Transverse colon (tissue), 4 donors: ENCODE measurements at regions not wholly inside any gene's neighbourhood (a gene's known extent, or its start where the extent isn't known, plus 50 kb on each side); places are given as distances from the start of the nearest gene placed in this dataset.

ENCODE experiments used
- DNase-seq: peaks from one replicate; pipeline ENCODE4 v3.0.0-alpha.2; 2019
- H3K27ac ChIP-seq, 4 donors: fragments of 200-600 bp; sonication (generic); 2 replicates each; pipeline ENCODE4 v1.5.1; 2016 to 2018; ENCODE audit warnings: inconsistent platforms in 4 of 4
- H3K27me3 ChIP-seq: fragments of 200-600 bp; sonication (generic); 2 replicates; pipeline ENCODE4 v1.5.1; 2017; ENCODE audit warnings: inconsistent platforms
- H3K36me3 ChIP-seq, 4 donors: fragments of 200-600 bp; sonication (generic); 2 replicates each; pipeline ENCODE4 v1.5.1; 2017 to 2019; ENCODE audit warnings: inconsistent platforms in 4 of 4
- H3K4me1 ChIP-seq, 4 donors: fragments of 200-600 bp; sonication (generic); 2 replicates each; pipeline ENCODE4 v1.5.1; 2017 to 2020; ENCODE audit warnings: inconsistent platforms in 4 of 4
- H3K4me3 ChIP-seq, 4 donors: fragments of 200-600 bp; sonication (generic); 1 replicate in 1 of 4; 2 replicates in 3 of 4; pipeline versions ENCODE4 v1.5.1 to v1.6.1; 2017 to 2019; ENCODE audit warnings: inconsistent platforms in 4 of 4
- H3K9me3 ChIP-seq, 2 donors: fragments of 200-600 bp; sonication (generic); 2 replicates each; pipeline ENCODE4 v1.5.1; 2017 to 2019; ENCODE audit warnings: inconsistent platforms in 2 of 2
- EP300 ChIP-seq: sonication (generic); formaldehyde crosslinking; IDR thresholded peaks from one replicate; pipeline ENCODE4 v1.6.1; 2017; ENCODE audit warnings: antibody characterized with exemption, low read depth
- POLR2A ChIP-seq: fragments of 450-650 bp; IDR thresholded peaks from one replicate; pipeline ENCODE4 v1.6.1; 2016; ENCODE audit warnings: antibody characterized with exemption, mild to moderate bottlenecking, moderate library complexity
- POLR2AphosphoS5 ChIP-seq, 3 donors: sonication (generic); formaldehyde crosslinking; IDR thresholded peaks; one replicate each; pipeline ENCODE4 v1.6.1; 2016; ENCODE audit warnings: antibody characterized with exemption in 3 of 3
- WGBS, 2 donors: methylation state at CpG; one replicate each; pipeline ENCODE4 v1.1.5; 2018; ENCODE audit warnings: low coverage in 1 of 2; 5-methylcytosine and 5-hydroxymethylcytosine counted together
- in situ Hi-C, 4 donors: fragments of 200-750 bp; cut with MboI; loops; one replicate each; pipeline versions ENCODE4 v1.15.0 to v1.15.1; 2017; ENCODE audit warnings: low sequenced_read_pairs in 3 of 4, low pct_ligation_motif_present in 1 of 4, low pct_unique_long_range_greater_than_20kb in 1 of 4
- intact Hi-C: fragments of 100-400 bp; cut with DNase I; formaldehyde crosslinking; loops from one replicate; pipeline ENCODE4 v1.15.1; 2023; ENCODE audit warnings: low total_unique reads
- TF ChIP-seq, protein P1 (sequence below), 5 experiments: fragments of 200-600 bp in 3 of 5; fragments of 450-650 bp in 2 of 5; sonication (generic) in 3 of 5; IDR thresholded peaks; 1 replicate in 2 of 5; 2 replicates in 3 of 5; pipeline ENCODE4 v1.5.1; 2016 to 2017; ENCODE audit warnings: antibody characterized with exemption in 5 of 5, inconsistent platforms in 3 of 5, mild to moderate bottlenecking in 2 of 5, moderate library complexity in 1 of 5

DNA sequence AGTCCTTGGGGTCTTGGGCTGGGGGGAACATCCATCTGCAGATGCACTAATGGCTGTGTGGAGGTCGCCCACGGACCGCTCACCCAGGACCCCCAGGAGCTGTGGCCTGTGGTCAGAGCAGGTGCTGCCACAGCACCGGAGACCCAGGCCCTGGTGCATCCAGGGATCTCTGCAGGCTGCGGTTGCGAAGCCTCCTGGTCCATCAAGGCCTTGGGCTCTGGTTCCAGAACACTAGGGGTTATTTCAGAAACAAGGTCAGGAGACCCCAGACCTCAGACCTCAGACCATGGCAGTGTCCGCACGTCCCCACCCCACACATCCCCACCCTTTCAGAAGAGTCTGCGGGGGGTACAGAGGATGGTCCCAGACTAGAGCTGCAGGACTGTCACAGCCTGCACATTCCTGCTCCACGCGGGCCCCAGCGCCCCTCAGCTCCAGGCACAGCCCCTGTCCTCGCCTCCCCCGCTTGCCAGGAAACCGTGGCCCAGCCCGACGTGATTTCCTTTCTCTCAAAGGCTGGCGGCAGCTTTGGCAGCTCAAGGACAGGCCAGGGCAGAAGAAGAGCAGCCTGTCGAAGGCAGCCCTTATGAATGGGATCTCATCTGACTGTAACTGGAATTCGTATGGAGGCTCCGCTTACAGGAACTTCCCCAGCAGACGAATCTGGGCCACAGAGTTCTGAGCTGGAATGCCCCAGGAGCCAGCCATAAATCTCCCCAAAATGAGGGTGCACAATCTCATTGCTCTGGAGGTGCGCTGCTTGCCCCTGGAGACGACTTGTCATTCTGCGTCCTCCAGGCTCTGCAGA, 136.2 kb upstream of the RET start:
- in situ Hi-C loops = no loop called here
- intact Hi-C loops = no loop called here
- Histone ChIP-seq H3K27ac (no peak overlapping the region), H3K27me3 (no peaks in the 10 kb centered on the region), H3K4me3 (no peak overlapping the region), H3K36me3 (no peaks in the 10 kb centered on the region), H3K9me3 (no peaks in the 10 kb centered on the region), H3K4me1 (no peaks in the 10 kb centered on the region)
- WGBS, 2 donors = 48% methylated on average over 25 of the region's 25 CpGs; no CpG with 5 or more reads in 1 of the 2 donors
- no peak for DNase-seq
- no peak for TF ChIP-seq EP300
- TF ChIP-seq, protein P1, sequence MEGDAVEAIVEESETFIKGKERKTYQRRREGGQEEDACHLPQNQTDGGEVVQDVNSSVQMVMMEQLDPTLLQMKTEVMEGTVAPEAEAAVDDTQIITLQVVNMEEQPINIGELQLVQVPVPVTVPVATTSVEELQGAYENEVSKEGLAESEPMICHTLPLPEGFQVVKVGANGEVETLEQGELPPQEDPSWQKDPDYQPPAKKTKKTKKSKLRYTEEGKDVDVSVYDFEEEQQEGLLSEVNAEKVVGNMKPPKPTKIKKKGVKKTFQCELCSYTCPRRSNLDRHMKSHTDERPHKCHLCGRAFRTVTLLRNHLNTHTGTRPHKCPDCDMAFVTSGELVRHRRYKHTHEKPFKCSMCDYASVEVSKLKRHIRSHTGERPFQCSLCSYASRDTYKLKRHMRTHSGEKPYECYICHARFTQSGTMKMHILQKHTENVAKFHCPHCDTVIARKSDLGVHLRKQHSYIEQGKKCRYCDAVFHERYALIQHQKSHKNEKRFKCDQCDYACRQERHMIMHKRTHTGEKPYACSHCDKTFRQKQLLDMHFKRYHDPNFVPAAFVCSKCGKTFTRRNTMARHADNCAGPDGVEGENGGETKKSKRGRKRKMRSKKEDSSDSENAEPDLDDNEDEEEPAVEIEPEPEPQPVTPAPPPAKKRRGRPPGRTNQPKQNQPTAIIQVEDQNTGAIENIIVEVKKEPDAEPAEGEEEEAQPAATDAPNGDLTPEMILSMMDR (IDR thresholded peaks at IDR 0.05) = no peak
- no peak for TF ChIP-seq POLR2A
- no peak for TF ChIP-seq POLR2AphosphoS5 (IDR thresholded peaks at IDR 0.05)

DNA sequence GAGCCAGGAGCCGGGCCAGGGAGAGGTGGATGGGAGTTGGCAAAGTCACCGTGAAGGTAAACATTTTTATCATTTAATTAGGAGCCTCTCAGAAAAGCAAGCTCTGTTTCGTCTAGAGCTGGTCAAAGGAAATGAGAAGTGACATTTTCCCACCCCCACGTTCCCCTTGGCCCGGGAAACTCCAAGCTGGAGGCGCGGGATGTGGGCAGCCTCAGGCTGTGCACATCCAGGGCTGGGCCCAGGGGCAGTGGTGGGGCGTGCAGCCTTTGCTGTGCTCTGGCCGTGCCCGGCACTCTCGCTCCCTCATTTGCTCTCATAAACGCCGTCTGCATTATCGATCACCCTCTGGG, 135.6 kb upstream of the RET start:
- Histone ChIP-seq H3K4me3 (no peak overlapping the region), H3K27ac (no peak overlapping the region), H3K27me3 (no peaks in the 10 kb centered on the region), H3K36me3 (no peaks in the 10 kb centered on the region), H3K9me3 (no peaks in the 10 kb centered on the region), H3K4me1 (no peaks in the 10 kb centered on the region)
- 45 to 80% methylated on average over 1 to 13 of the region's 14 CpGs for WGBS, 2 donors
- intact Hi-C loops (no loop called here), in situ Hi-C loops (no loop called here)
- no peak for DNase-seq
- no peak for TF ChIP-seq POLR2A
- TF ChIP-seq, protein P1 (IDR thresholded peaks at IDR 0.05) = no peak
- no peak for TF ChIP-seq POLR2AphosphoS5 (IDR thresholded peaks at IDR 0.05)
- no peak for TF ChIP-seq EP300

DNA sequence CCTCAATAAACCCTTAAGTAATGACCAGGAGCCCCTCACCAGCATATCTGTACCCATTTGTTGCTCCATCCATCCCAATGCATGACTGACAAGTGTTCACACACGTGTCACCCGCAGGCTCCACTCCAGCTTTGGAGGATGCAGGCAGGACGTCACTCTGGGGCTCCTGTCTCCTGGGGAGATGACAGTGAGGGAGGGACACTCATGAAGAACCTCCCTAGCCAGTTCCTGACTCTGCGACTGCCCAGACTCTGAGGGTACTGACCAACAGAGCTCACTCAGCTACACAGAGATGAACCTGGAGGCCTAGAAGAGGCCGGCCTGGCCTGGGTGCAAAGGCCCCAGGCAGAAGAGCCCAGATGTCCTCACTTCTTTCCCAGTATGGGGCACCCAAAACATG, 135.1 kb upstream of the RET start:
- no peak overlapping the region for H3K4me3 ChIP-seq
- no peak for DNase-seq
- no peaks in the 10 kb centered on the region for H3K36me3 ChIP-seq
- no peaks in the 10 kb centered on the region for H3K27me3 ChIP-seq
- 83% methylated on average over 4 of the region's 5 CpGs; no CpG with 5 or more reads in 1 of the 2 donors for WGBS, 2 donors
- intact Hi-C loops = no loop called here
- H3K27ac ChIP-seq = no peak overlapping the region
- no peaks in the 10 kb centered on the region for H3K9me3 ChIP-seq
- in situ Hi-C loops = no loop called here
- no peaks in the 10 kb centered on the region for H3K4me1 ChIP-seq
- TF ChIP-seq POLR2AphosphoS5 (IDR thresholded peaks at IDR 0.05) (no peak), EP300 (no peak), POLR2A (no peak)
- TF ChIP-seq, protein P1 (IDR thresholded peaks at IDR 0.05) = no peak

DNA sequence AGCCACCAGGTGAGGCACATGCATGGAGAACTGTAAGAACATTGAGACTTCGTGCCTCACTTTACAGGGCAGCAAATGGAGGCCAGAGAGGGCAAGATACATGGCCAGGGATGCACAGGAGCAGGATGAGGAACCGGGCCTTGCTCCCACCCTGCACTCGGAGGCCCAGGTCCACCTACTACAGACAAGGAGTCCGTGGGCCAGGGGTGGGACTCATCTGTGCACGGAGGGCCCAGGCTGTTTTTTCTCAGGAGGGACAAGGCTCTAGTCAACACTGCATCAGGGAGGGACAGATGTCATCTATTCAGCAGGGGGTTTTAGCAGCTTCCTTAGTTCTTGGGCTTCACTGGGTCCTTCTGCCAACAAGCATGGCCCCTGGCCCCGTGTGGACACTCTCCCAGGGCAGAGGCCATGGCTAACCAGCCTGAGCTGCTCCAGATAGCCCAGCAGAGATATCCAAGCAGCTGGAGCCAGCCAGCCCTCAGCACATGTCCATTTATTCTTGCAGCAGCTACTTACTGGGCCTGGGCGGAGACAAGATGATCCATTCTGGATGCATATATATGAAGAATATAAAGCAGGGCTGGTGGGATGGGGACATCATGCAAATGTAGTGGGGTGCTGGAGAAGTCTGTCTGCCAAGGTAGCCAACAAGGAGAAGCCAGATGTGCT, 134.5 kb upstream of the RET start:
- intact Hi-C loops (no loop called here), in situ Hi-C loops (no loop called here)
- Histone ChIP-seq H3K4me3 (no peak overlapping the region), H3K27ac (no peak overlapping the region), H3K4me1 (no peaks in the 10 kb centered on the region), H3K9me3 (no peaks in the 10 kb centered on the region), H3K36me3 (no peaks in the 10 kb centered on the region), H3K27me3 (no peaks in the 10 kb centered on the region)
- TF ChIP-seq, protein P1 (IDR thresholded peaks at IDR 0.05) = no peak
- TF ChIP-seq POLR2A (no peak), POLR2AphosphoS5 (IDR thresholded peaks at IDR 0.05) (no peak), EP300 (no peak)
- WGBS, 2 donors = 84% methylated on average over 7 of the region's 7 CpGs; no CpG with 5 or more reads in 1 of the 2 donors
- no peak for DNase-seq
